Endodermal cell (in vitro differentiated cells): ENCODE measurements at regions not wholly inside any gene's neighbourhood (a gene's known extent, or its start where the extent isn't known, plus 50 kb on each side); places are given as distances from the start of the nearest gene placed in this dataset.

Experiments
- DNase-seq: peaks from one replicate; pipeline ENCODE4 v3.0.0-alpha.2; 2017
- H3K27ac ChIP-seq: 2 replicates; pipeline ENCODE4 v1.5.1; 2013; ENCODE audit warnings: mild to moderate bottlenecking, low read depth, low read length, moderate library complexity
- H3K27me3 ChIP-seq: 2 replicates; pipeline ENCODE4 v1.6.1; 2013; ENCODE audit warnings: mild to moderate bottlenecking, low read length, moderate library complexity; ENCODE audit not compliant: insufficient read depth, control insufficient read depth, poor library complexity, severe bottlenecking
- H3K36me3 ChIP-seq: 2 replicates; pipeline ENCODE4 v1.7.0; 2013; ENCODE audit warnings: mild to moderate bottlenecking, low read length, moderate library complexity; ENCODE audit not compliant: control insufficient read depth, insufficient read depth
- H3K4me1 ChIP-seq: one replicate; pipeline ENCODE4 v1.7.0; 2013; ENCODE audit warnings: low read length; ENCODE audit not compliant: control insufficient read depth, insufficient read depth
- H3K4me3 ChIP-seq: 2 replicates; pipeline ENCODE4 v1.5.1; 2013; ENCODE audit warnings: mild to moderate bottlenecking, low read length, moderate library complexity
- H3K9ac ChIP-seq: 2 replicates; pipeline ENCODE4 v1.6.1; 2013; ENCODE audit warnings: mild to moderate bottlenecking, low read length, moderate library complexity; ENCODE audit not compliant: poor library complexity, severe bottlenecking; ENCODE audit errors: extremely low read depth
- H3K9me3 ChIP-seq: 2 replicates; pipeline ENCODE4 v1.6.1; 2013; ENCODE audit warnings: mild to moderate bottlenecking, low read length, moderate library complexity; ENCODE audit not compliant: control insufficient read depth
- H3K27ac Mint-ChIP-seq: 2 replicates; pipeline ENCODE4 v1.8.0; 2020; ENCODE audit warnings: mixed read lengths
- H3K27me3 Mint-ChIP-seq: 2 replicates; pipeline ENCODE4 v1.8.0; 2021; ENCODE audit warnings: mild to moderate bottlenecking, mixed read lengths; ENCODE audit not compliant: insufficient read depth
- H3K36me3 Mint-ChIP-seq: 2 replicates; pipeline ENCODE4 v1.8.0; 2020; ENCODE audit warnings: low read depth, mixed read lengths
- H3K4me1 Mint-ChIP-seq: 2 replicates; pipeline ENCODE4 v1.8.0; 2020; ENCODE audit warnings: mixed read lengths
- H3K4me3 Mint-ChIP-seq: 2 replicates; pipeline ENCODE4 v1.8.0; 2020; ENCODE audit warnings: mild to moderate bottlenecking, moderate library complexity, mixed read lengths
- H3K9me3 Mint-ChIP-seq: 2 replicates; pipeline ENCODE4 v1.8.0; 2020; ENCODE audit warnings: mild to moderate bottlenecking, mixed read lengths
- CTCF ChIP-seq: fragments of 200-600 bp; sonication (generic); conservative IDR thresholded peaks from 2 replicates; pipeline ENCODE4 v1.5.0; 2021; ENCODE audit warnings: antibody characterized with exemption, mild to moderate bottlenecking
- WGBS, 2 experiments: methylation state at CpG; one replicate each; pipeline versions ENCODE4 v1.1.5 to v1.1.7; 2013; ENCODE audit warnings: missing lambda C conversion rate in 2 of 2, mixed read lengths in 1 of 2; ENCODE audit not compliant: insufficient coverage in 1 of 2, insufficient read length in 1 of 2; 5-methylcytosine and 5-hydroxymethylcytosine counted together

GRCh38 chr1:18580047-18580446 is 50.6 kb upstream of the PAX7 start:
- peaks cover 2% of the 10 kb centered on the region for H3K4me1 Mint-ChIP-seq
- H3K27me3 ChIP-seq: peaks cover 8% of the 10 kb centered on the region
- H3K4me1 ChIP-seq: no peaks in the 10 kb centered on the region
- DNase-seq: no peak
- H3K9ac ChIP-seq: no peak overlapping the region
- WGBS, 2 experiments: 90 to 91% methylated on average over 2 to 7 of the region's 7 CpGs
- H3K36me3 Mint-ChIP-seq: no peaks in the 10 kb centered on the region
- H3K9me3 Mint-ChIP-seq: no peaks in the 10 kb centered on the region
- no peak overlapping the region for H3K27ac Mint-ChIP-seq
- no peak overlapping the region for H3K27ac ChIP-seq
- no peak for TF ChIP-seq CTCF
- no peak overlapping the region for H3K4me3 ChIP-seq
- H3K27me3 Mint-ChIP-seq: peaks cover 7% of the 10 kb centered on the region
- H3K4me3 Mint-ChIP-seq: no peak overlapping the region
- no peaks in the 10 kb centered on the region for H3K9me3 ChIP-seq
- H3K36me3 ChIP-seq: no peaks in the 10 kb centered on the region

- H3K4me3 Mint-ChIP-seq: no peak overlapping the region
- Histone ChIP-seq H3K9ac (no peak overlapping the region), H3K27ac (no peak overlapping the region), H3K4me3 (no peak overlapping the region), H3K27me3 (peaks cover 8% of the 10 kb centered on the region), H3K9me3 (no peaks in the 10 kb centered on the region), H3K4me1 (no peaks in the 10 kb centered on the region), H3K36me3 (no peaks in the 10 kb centered on the region)
- DNase-seq: no peak
- H3K27me3 Mint-ChIP-seq: peaks cover 7% of the 10 kb centered on the region
- no peaks in the 10 kb centered on the region for H3K4me1 Mint-ChIP-seq
- no peaks in the 10 kb centered on the region for H3K9me3 Mint-ChIP-seq
- no peak for TF ChIP-seq CTCF
- 76% methylated on average over 5 to 13 of the region's 13 CpGs for whole genome bisulfite sequencing, 2 experiments
- no peak overlapping the region for H3K27ac Mint-ChIP-seq
- no peaks in the 10 kb centered on the region for H3K36me3 Mint-ChIP-seq
These were observed 49.8 kb upstream of the PAX7 start for GRCh38 chr1:18580691-18581419.
